T-helper 2 cell treated with Interferon-gamma antibody and Interleukin-4, amounts not matched to agents 100 ng/mL and 5 ng/mL, for 36 hours (primary cell): ENCODE measurements at regions not wholly inside any gene's neighbourhood (a gene's known extent, or its start where the extent isn't known, plus 50 kb on each side); places are given as distances from the start of the nearest gene placed in this dataset.
"Not testable (repeated sequence)": the region's sequence is repeated elsewhere in the genome, so short reads cannot be mapped to it uniquely, and the experiment has no call there.

Experiments used
- intact Hi-C: fragments of 100-400 bp; cut with micrococcal nuclease; formaldehyde crosslinking; loops from one replicate; pipeline ENCODE4 v1.15.1; 2023

DNA sequence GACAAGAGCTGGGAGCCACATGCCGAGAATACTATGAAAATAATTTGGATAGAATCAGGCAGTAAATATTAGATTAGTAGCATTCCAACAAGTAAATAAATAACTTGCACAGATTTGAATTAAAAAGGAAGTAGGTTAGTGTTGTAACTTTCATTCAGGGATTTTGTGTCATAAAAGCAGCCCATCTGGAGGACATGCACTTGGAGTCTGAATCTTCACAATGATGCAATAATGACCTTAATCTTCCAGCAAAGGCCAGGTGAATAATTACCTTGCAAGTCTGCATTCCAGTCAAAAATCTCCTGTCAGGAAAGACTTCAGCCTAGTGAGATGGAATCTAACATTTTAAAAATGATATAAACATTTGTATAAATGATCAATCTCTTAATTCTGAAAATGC, 518.1 kb downstream of the KCNJ2 start:
- intact Hi-C loops: no loop called here

DNA sequence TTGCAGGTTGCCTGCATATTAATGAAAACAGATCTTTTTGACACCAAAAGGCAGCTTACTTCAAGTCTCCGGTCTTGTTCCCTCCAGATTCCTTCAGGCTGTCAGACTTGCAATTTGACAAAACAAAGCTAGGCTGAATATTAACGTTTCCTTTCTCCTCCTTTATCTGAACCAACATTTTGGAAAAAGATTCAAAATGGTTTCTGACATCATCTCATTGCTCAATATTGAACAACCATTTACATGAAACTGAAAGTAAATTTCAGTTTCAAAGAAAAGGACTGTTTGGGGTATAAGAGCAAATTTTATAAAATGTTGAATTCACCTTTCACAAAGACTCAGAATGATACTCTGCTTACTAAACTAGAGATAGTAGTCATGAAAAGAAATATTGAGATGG, 521.8 kb downstream of the KCNJ2 start:
- intact Hi-C loops: no loop called here

DNA sequence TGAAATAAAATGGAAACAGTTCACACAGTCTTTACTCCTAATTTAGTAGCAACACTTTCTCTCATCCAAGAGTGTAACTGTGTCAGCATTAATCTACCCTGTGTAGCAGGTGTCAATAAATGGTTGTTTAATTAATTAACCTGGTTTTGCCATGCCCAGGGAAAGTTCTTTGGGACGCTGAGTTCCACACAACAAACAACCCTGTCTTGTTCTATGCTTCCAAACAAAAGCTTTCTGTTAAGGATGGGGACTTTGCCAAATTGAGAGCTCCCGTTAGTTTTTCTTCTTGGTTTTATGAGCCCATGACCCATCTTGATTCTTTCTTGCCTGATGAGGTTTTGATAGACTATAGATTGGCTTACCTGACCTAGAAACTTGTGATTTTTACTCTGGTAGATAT, 530.1 kb downstream of the KCNJ2 start:
- intact Hi-C loops: no loop called here

DNA sequence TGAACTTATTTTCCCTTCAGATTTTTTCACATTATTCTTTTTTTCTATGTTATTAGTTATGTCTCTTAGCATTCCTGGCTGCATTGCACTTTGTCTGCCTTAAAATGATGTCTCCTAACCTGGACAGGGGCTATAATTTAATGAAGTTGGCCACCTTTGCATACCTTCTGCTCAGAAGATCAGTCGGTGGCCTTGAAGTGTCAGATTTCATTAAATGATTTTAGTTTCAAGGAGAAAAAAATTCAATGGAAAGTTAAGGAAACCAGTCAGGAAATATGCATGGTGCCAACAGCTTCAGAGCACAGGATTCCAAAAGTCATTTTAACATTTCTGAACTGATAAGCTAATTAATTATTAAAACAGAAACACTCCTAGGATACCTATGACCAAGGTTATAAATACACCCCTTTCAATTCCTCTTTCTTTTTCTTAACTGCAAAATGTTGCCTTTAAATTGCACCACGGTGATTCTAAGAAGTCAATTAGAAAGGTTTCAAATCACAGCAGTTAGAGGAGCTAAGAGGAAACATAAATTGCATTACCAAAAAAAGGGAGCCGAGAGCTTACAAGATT, 533.4 kb downstream of the KCNJ2 start:
- intact Hi-C loops: no loop called here

DNA sequence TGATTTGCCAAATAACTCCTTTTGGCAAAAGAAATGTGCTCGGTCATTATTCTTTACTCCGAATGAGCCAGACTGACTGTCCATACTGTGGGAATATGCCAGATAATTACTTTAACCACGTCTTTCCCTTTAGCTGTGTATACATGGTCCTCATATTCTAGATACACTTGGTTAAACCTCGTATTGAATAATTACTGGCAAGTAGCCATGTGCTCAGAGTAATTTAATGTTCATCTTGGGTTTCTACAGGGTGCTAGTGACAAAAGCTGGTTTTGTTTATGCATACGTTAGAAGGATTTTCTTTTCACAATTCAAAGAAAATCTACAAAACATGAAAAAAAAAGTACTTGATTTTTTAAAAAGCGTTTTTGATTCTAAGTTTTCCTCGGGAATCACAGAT, 540.3 kb downstream of the KCNJ2 start:
- intact Hi-C loops: no loop called here

DNA sequence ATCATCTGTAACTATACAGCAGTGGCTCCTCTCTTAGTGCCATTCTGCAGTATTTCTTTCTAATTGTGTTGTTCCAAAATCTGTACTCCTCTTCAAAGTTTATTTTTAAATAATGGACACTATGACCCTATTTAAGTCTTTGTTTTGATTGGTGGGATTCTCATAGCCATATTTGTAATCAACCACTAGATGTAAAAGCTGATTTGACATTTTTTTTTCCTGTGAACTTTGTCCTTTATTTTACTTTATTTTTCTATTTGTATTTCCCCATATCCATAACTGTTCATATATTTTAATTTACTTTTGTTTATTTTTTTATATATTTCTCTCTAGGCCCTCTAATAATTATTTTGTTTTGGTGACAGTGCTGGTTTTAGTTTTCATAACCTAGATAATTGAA, 544.4 kb downstream of the KCNJ2 start:
- intact Hi-C loops: no loop called here

DNA sequence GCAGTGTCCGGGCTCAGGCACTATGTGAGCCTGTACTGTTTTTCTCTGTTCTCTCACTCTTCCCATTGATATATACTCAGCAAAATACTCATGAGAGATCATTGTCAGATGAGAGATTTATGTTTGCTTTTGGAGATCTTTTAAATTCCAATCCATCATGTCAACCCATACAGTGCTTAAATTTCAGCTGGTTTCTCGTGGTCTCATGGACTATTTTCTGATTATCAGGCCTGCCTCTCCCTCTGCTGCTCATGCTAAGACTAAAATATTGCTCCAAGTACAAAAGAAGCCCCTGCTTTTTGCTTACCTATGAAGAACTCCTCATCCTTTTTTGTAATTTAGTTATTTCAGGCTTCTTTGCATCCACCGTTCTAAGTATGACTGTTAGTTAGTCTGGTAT, 547.2 kb downstream of the KCNJ2 start:
- intact Hi-C loops: no loop called here

DNA sequence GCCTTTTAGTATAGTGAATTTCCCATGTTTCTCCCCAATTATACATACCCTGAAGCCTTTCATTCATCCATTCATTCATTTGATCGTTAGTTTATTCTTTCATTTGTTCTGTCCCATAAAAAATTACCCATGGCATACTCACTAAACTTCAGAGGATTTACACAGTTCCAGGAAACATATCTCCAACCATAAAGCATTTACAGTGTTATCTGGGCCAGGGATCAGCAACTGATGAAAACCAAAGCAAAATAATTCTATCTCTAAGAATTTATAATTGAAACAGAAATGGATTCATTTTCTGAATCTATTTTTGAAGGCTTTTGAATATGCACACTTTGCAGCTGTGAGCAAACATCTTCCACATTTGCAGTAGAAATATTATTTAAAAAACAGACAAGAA, 547.7 kb downstream of the KCNJ2 start:
- intact Hi-C loops: no loop called here

DNA sequence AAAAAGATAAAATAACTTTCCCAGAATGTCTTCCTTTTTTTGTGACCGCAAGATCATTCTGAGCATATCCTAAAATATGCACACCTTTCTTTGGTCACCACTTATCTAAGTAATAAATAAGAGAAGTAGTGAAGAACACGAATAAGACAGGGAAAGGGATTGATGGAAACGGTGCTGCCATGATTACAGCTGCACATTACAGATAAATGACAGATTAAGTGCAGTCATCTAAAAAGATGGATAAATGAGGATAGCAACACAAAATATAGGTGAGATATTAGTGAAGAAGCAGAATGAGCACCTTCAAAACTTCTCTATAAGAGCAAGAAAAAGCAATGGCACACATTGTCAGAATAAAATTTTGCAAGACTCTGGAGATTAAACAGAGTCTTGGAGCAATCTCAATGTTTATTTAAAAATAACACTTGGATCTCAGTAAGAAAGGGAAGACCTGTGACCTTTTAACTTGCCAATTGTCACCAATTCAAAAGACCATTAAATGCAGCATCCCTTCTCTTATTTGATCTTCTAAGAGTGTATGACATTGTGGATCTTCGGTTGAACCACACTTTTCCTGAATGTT, 567.1 kb downstream of the KCNJ2 start:
- intact Hi-C loops: no loop called here

DNA sequence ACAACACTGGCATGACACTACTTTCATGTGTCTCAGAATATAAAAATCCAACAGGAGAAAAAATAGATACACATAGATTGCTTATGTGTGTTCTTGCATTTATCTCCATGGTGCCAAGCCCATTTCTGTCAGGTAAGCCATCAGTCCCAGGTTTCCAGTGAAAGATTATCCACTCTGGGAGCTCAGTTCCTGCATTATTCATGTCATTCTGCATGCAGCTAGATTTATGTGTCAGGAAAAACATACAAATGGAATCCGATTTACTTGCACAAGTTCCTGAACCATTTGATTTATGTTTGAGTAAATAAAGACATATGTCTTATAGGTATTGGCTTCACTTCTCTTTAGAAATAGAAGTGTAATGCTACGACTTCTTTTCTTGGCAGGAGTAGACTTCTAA, 569.7 kb downstream of the KCNJ2 start:
- intact Hi-C loops: no loop called here

DNA sequence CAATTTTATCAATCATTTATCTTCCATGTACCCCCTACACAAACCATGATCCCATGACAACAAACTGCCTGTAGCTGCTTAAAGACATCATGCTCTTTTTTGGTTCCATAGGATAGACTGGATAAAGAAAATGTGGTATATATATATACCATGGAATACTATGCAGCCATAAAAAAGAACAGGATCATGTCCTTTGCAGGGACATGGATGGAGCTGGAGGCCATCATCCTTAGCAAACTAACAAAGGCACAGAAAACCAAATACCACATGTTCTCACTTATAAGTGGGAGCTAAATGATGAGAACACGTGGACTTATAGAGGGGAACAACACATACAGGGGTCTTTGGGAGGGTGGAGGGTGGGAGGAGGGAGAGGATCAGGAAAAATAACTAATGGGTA, 577.2 kb downstream of the KCNJ2 start:
- intact Hi-C loops: not testable (repeated sequence)

DNA sequence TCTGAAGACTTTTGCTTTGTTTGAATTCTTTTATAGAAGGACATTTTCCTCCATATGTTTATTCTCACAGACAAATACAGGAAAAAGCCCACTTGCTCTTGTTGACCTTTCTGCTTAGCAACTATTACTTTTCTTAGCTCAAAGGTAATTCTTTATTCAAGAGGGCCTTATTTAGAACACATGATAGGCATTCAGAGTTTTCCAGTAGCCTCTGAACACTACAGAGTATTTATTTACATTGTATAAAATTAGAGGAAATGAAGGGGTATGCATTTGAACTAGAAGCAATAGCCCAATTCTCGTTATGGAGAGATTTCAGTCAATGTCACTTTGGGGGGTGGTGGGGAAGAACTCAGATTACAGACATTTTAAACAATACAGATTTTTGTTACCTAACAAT, 581.7 kb downstream of the KCNJ2 start:
- intact Hi-C loops: no loop called here

DNA sequence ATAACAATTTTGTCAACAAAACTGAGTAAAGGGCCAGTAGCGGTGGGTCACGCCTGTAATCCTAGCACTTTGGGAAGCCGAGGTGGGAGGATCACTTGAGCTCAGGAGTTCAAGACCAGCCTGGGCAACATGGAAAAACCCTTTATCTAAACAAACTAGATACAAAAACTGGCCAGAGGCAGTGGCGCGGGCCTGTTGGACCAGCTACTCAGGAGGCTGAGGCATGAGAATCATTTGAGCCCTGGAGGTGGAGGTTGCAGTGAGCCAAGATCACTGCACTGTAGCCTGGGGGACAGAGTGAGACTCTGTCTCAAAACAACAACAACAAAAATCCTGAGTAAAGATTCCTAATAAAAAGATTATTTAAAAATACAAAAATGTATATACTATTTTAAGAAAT, 583.1 kb downstream of the KCNJ2 start:
- intact Hi-C loops: not testable (repeated sequence)

DNA sequence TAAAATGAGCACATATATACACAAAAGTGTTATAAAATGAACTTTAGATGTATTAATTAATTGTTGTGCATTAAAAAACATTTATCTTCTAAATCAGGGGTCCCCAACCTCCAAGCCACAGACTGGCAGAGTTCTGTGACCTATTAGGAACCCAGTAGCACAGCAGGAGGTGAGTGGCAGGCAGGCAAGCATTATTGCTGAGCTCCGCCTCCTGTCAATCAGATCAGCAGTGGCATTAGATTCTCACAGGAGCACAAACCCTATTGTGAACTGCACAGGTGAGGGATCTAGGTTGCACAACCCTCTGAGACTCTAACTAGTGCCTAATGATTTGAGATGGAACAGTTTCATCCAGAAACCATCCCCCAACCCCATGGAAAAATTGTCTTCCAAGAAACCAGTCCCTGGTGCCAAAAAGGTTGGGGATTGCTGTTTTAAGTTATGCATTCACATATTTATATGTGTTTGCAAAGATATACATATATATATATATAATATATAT, 583.7 kb downstream of the KCNJ2 start:
- intact Hi-C loops: no loop called here

DNA sequence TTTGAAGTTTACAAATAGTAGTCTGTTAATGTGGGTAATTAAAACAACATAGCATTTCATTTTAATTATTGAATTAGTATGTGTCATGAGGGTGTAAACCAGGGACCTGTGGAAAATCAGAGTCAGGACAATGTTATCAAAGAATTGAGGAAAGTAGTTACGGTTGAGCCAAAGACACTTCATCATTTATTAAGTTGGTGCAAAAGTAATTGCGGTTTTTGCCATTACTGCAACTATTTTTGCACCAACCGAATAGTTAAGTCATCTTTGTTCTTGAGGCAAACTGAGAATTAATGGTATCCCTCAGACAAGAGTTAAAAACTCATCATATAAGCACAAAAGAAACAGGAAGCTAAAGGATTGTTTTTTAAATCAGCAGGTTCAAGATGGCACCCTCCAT, 593.7 kb downstream of the KCNJ2 start:
- intact Hi-C loops: no loop called here

DNA sequence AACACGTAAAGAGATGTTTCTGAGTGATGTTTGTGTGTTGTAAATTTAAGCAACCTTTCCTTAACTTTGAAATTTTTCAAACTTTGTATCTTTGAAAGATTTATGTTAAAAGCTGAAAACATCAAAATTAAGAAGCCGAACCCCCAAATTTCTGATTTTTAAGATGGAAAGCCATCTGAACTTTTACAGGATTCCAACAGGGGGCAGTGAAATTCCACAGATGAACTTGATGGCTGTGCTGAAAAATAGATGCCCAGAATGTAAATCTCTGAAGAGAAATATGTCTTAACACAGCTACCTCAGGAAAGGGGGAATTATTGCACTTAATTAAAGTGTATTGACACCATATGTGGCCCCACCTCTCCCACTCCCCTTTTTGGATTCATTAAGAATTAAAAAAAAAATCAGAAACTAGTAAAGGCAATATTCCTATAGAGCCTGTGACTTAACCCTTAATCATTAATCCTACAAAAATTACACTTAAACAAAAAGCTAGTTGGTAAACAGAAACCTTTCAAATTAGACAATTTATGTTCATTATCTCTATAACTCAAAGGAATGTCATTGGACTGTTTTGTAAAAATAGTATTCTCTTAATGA, 597.9 kb downstream of the KCNJ2 start:
- intact Hi-C loops: no loop called here

DNA sequence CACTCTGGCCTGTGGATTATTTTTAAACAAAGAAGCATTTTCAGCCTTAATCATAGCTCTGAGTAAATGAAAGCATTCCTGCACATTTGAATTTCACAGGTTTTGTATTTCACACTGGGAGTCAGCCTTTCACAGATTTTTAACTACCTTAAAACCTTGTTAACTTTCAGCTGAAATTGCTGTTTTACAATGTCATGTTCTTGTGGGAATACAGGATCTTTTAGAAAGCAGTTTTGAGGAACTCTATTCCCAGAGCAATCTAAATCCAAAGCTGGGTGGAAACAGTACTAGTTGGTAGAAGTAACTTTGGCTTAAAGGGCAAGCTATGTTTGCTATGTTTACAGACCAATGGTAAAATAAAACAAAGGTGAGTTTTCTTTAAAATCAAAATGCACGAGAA, 600.6 kb downstream of the KCNJ2 start:
- intact Hi-C loops: no loop called here

DNA sequence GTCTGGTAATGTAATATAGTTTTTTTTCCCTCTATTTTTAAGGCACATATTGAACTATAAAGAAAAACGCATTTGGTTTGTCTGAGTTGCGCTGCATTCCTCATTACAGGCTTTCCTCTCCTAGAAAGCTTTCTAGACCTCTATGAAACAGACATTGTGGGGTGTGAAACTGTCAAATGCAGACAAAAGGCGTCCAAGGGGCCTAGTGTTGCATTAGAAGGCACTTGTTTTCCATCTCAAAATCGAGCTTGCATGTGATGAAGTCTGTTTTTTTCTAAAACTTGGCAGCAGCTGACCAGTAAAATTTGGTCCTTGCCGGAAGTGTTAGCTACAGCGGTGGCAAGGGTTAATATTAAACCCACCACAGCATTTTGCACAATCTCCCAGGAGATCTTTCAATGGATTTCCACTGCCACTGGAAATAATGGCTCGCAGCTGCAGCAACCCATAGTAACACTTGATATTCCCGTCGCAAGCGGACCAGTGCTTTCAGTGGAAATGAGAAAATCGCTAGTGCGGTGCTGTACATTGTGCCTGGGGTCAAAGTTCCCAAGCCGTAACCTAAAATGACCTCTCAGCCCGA, 602.6 kb downstream of the KCNJ2 start:
- intact Hi-C loops: no loop called here

DNA sequence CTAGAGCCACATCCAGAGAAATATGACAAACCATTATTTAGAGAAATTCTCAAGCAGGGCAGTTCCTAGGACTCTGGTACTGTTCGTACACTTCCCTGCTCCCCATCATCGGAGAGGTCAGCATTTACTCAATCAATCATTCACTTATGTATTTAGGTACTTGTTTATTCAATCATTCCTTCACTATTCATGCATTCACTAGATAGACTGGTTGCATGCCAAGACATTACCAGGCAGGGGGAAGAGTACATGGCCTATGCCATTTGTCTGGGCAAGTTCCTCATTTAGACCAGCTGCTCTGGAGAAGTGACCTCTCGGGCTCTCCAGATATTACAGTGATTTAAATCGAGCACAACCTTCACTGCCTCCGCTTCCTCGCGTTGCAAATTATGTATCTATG, 603.4 kb downstream of the KCNJ2 start:
- intact Hi-C loops: no loop called here

DNA sequence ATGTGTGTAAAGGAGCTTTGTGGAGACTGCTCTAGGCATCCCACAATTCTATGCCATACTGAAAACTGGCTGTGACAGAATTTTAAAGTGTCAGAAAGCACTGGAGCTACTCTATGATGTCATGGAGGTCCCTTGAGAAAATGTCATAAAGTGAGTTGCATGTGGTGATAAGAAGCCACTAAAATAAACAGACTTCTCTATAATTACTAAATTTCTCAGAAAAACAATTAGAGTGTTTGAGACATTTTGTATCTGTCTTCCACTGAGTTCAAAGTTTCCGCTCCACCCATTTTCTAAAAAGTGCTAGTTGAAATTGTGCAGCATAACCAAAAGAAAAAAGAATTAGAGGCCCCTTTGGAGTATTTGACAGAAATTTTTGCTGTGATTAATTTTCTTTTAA, 603.9 kb downstream of the KCNJ2 start:
- intact Hi-C loops: no loop called here

DNA sequence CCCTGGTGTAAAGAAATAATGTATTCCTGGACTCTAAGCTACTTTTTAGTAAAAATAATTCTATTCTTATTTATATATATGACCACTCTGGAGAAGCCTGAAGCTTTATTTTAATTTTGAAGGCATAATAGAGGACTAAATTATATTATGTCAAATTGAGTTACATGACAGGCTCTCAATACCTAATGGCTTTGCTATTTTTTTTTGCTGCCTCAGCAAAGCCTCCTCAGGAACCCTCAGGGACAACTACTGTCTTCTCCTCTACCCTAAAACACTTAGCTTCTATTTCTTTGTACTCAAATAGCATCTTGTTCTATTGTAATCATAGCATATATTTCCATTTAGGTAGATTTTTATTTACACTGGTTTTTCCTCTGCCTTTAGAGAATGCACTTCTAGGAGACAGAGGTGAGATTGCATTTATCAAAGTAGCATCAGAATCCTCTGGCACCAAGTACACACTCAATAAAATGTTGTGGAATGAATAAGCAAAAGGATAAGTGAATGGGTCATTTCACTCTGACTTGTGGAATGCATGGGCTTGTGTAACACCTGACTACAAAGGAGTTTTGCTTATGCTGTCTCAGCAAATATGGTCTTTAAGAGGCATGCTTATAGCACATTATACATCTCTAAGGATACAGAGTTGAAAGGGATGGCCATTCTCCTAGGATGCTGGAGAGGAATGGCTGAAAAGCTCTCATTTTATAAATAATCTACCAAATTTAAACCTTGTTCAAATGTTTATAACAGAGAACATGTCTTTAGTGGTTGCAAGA, 605.2 kb downstream of the KCNJ2 start:
- intact Hi-C loops: no loop called here

DNA sequence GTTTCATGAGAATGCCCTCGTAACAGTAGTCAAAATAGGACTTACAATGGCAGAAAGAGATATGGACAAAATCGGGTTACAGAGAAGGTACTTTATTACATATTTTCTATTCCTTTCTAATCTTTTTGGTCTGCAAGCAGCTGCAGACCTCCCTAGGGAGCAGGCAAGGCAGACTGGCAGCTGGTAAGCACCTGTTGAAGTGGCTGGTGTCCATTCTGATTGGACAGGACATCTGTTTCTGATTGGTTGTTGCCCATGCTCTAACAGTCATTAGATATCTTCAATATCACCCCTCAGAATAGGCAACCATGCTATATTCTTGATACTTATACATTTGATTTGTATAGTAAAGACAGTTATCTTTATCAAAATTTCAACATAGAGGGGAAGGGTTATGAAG, 606.3 kb downstream of the KCNJ2 start:
- intact Hi-C loops: no loop called here
